Breast epithelium (tissue), 3 donors: ENCODE measurements at regions not wholly inside any gene's neighbourhood (a gene's known extent, or its start where the extent isn't known, plus 50 kb on each side); places are given as distances from the start of the nearest gene placed in this dataset.

Experiments used
- CTCF ChIP-seq, 3 donors: fragments of 450-650 bp; IDR thresholded peaks; one replicate each; pipeline ENCODE4 v1.5.1; 2016 to 2017; ENCODE audit warnings: antibody characterized with exemption in 3 of 3, mild to moderate bottlenecking in 3 of 3, moderate library complexity in 3 of 3
- POLR2A ChIP-seq: fragments of 450-650 bp; IDR thresholded peaks from one replicate; pipeline ENCODE4 v1.6.1; 2016; ENCODE audit warnings: antibody characterized with exemption, mild to moderate bottlenecking, moderate library complexity

- TF ChIP-seq POLR2A (no peak), CTCF (IDR thresholded peaks at IDR 0.05) (no peak)
Measured at GRCh38 chr9:86512929-86513328, 158.7 kb upstream of the TUT7 start.
